HG03442 (cell line): ENCODE measurements at regions not wholly inside any gene's neighbourhood (a gene's known extent, or its start where the extent isn't known, plus 50 kb on each side); places are given as distances from the start of the nearest gene placed in this dataset.
"Not testable (repeated sequence)": the region's sequence is repeated elsewhere in the genome, so short reads cannot be mapped to it uniquely, and the experiment has no call there.

Experiments used
- ATAC-seq: cut with Tn5 transposase; IDR thresholded peaks from one replicate; pipeline ENCODE4 v1.9.1; 2021; ENCODE audit warnings: mild to moderate bottlenecking, moderate library complexity; ENCODE audit not compliant: unreplicated experiment

GRCh38 chr4:65007841-65008439 is 598.7 kb upstream of the TECRL start:
- ATAC-seq: no peak

- ATAC-seq: no peak
Observed at GRCh38 chr4:64975177-64975576, 565.9 kb upstream of the TECRL start.

- ATAC-seq: no peak
Observed at GRCh38 chr4:64969081-64969480, 559.8 kb upstream of the TECRL start.

- ATAC-seq: no peak
Observed at GRCh38 chr4:64967286-64967685, 558.0 kb upstream of the TECRL start.

GRCh38 chr4:64960516-64960915 is 551.3 kb upstream of the TECRL start:
- ATAC-seq: no peak

GRCh38 chr4:64940698-64941097 is 531.4 kb upstream of the TECRL start:
- no peak for ATAC-seq

- ATAC-seq: no peak
Observed at GRCh38 chr4:64935469-64936001, 526.3 kb upstream of the TECRL start.

GRCh38 chr4:64911846-64912245 is 502.6 kb upstream of the TECRL start:
- no peak for ATAC-seq

- no peak for ATAC-seq
Observed at GRCh38 chr4:64903986-64904385, 494.7 kb upstream of the TECRL start.

- ATAC-seq: no peak
Observed at GRCh38 chr4:64899563-64899962, 490.3 kb upstream of the TECRL start.

- not testable (repeated sequence) for ATAC-seq
Observed at GRCh38 chr4:64899030-64899429, 489.8 kb upstream of the TECRL start.

GRCh38 chr4:64897683-64898082 is 488.4 kb upstream of the TECRL start:
- ATAC-seq: no peak

GRCh38 chr4:64895031-64895430 is 485.8 kb upstream of the TECRL start:
- no peak for ATAC-seq

GRCh38 chr4:64893205-64893604 is 484.0 kb upstream of the TECRL start:
- no peak for ATAC-seq

- no peak for ATAC-seq
Observed at GRCh38 chr4:64889906-64890610, 480.8 kb upstream of the TECRL start.

GRCh38 chr4:64883087-64883807 is 474.0 kb upstream of the TECRL start:
- ATAC-seq: no peak

GRCh38 chr4:64882311-64883086 is 473.2 kb upstream of the TECRL start:
- no peak for ATAC-seq

GRCh38 chr4:64880557-64880956 is 471.3 kb upstream of the TECRL start:
- ATAC-seq: no peak

- no peak for ATAC-seq
Observed at GRCh38 chr4:64876021-64876420, 466.8 kb upstream of the TECRL start.

GRCh38 chr4:64870558-64870957 is 461.3 kb upstream of the TECRL start:
- ATAC-seq: no peak

- ATAC-seq: no peak
Observed at GRCh38 chr4:64857815-64858214, 448.6 kb upstream of the TECRL start.
